ENCODE measurements at regions not wholly inside any gene's neighbourhood (a gene's known extent, or its start where the extent isn't known, plus 50 kb on each side); places are given as distances from the start of the nearest gene placed in this dataset.

DNA sequence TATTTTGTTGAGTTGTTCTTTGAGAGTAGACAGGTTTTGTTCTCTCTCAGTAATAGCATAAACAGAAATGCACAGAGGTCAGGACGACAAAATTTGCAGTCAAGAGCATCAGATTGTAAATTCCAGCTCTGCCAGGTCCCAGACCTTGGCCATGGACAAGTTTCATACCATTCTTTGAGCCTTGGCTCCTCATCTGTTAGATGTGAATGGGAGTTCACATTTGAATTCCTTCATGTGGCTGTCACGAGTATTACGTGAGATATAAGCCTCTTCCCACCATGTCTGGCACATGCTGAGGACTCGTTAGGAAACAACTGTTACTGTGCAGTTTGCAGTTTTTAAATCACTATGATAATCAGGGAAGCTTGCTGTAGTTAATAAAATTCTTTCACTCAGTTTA lies 93.2 kb upstream of the KCTD3 start:
- no peaks in the 10 kb centered on the region for H3K79me2 ChIP-seq (ENCODE audit: insufficient read depth, low read depth, low read length)
- no peaks in the 10 kb centered on the region for H3K9me2 ChIP-seq (ENCODE audit: insufficient read depth, low read length)
- intact Hi-C loops (cut with micrococcal nuclease; ENCODE audit: unreplicated experiment) = no loop called here
- no peaks in the 10 kb centered on the region for H3K9me3 ChIP-seq (ENCODE audit: low read length)
- no peak for DNase-seq (ENCODE audit: low spot score)
- no peak overlapping the region for H3K27ac ChIP-seq (ENCODE audit: low read depth, low read length, poor library complexity, severe bottlenecking)
- H4K20me1 ChIP-seq (ENCODE audit: insufficient read depth, low read length) = no peaks in the 10 kb centered on the region
- no peak for TF ChIP-seq EZH2phosphoT487 (IDR thresholded peaks at IDR 0.05; ENCODE audit: borderline replicate concordance, low read depth, low read length)
- TF ChIP-seq, protein P1, sequence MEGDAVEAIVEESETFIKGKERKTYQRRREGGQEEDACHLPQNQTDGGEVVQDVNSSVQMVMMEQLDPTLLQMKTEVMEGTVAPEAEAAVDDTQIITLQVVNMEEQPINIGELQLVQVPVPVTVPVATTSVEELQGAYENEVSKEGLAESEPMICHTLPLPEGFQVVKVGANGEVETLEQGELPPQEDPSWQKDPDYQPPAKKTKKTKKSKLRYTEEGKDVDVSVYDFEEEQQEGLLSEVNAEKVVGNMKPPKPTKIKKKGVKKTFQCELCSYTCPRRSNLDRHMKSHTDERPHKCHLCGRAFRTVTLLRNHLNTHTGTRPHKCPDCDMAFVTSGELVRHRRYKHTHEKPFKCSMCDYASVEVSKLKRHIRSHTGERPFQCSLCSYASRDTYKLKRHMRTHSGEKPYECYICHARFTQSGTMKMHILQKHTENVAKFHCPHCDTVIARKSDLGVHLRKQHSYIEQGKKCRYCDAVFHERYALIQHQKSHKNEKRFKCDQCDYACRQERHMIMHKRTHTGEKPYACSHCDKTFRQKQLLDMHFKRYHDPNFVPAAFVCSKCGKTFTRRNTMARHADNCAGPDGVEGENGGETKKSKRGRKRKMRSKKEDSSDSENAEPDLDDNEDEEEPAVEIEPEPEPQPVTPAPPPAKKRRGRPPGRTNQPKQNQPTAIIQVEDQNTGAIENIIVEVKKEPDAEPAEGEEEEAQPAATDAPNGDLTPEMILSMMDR (conservative IDR thresholded peaks at IDR 0.05; ENCODE audit: low read length) = no peak
- H3K4me1 ChIP-seq (ENCODE audit: insufficient read depth, low read length, poor library complexity, severe bottlenecking) = no peaks in the 10 kb centered on the region
- no peak overlapping the region for H3K4me3 ChIP-seq (ENCODE audit: low read depth, low read length, poor library complexity, severe bottlenecking)
- no TSS peak for BruUV-seq (replicated peaks)
- no peaks in the 10 kb centered on the region for H3K36me3 ChIP-seq (ENCODE audit: insufficient read depth, low read length)
- ChIA-PET POLR2A (no interaction called here), CTCF (ENCODE audit: unreplicated experiment) (no interaction called here)
- H2AFZ ChIP-seq (ENCODE audit: low read length) = no peak overlapping the region
- H3K4me2 ChIP-seq (ENCODE audit: low read length) = no peak overlapping the region

- POLR2A ChIA-PET = no interaction called here
- BruUV-seq (replicated peaks) = no TSS peak
- H3K79me2 ChIP-seq (ENCODE audit: insufficient read depth, low read depth, low read length) = no peaks in the 10 kb centered on the region
Measured at GRCh38 chr1:215474940-215475339, 92.2 kb upstream of the KCTD3 start.

DNA sequence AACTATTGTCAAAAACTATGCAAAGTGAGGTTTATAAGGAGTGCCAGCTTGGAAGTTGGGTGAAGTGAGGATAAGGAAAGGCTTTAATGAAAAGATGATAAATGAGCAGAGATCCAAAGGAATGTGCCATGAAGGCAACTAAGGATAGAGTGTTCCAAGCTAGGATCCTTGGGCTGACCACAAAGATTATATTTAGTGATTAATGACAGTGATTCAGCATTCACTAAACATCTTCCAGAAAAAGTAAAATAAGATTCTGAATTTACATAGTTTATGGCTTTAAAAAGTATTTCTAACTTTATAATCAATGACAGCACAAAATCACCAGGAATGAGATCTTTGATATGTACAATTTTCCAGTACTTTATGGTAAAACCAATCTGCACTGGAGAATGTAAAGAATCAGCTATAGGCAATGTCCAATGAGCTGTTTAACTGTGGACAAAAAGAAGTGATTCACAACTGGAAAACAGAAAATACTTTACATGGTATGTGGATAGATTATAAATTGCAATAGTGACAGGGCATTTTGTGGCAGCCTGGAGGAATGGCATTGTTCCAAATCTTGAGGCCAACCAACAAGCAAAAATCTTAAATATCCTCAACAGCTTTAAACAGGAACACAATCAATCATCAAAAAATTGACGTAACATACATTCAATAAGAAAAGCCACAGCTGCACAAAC lies 91.2 kb upstream of the KCTD3 start:
- no peak overlapping the region for H3K4me3 ChIP-seq (ENCODE audit: low read depth, low read length, poor library complexity, severe bottlenecking)
- ChIA-PET POLR2A (interaction anchor here (0.8 to 0.9 kb wide), 2 partner anchors 11 to 19 kb away, joined by 4 read pairs; no protein-coding TSS in a partner anchor), CTCF (ENCODE audit: unreplicated experiment) (no interaction called here)
- no peak overlapping the region for H3K4me2 ChIP-seq (ENCODE audit: low read length)
- H3K27ac ChIP-seq (ENCODE audit: low read depth, low read length, poor library complexity, severe bottlenecking) = no peak overlapping the region
- H3K9me3 ChIP-seq (ENCODE audit: low read length) = no peaks in the 10 kb centered on the region
- H3K4me1 ChIP-seq (ENCODE audit: insufficient read depth, low read length, poor library complexity, severe bottlenecking) = no peaks in the 10 kb centered on the region
- no peak overlapping the region for H2AFZ ChIP-seq (ENCODE audit: low read length)
- H3K36me3 ChIP-seq (ENCODE audit: insufficient read depth, low read length) = no peaks in the 10 kb centered on the region
- no peak for DNase-seq (ENCODE audit: low spot score)
- BruUV-seq (replicated peaks) = no TSS peak
- intact Hi-C loops (cut with micrococcal nuclease; ENCODE audit: unreplicated experiment) = no loop called here
- H3K9me2 ChIP-seq (ENCODE audit: insufficient read depth, low read length) = no peaks in the 10 kb centered on the region
- no peak for TF ChIP-seq EZH2phosphoT487 (IDR thresholded peaks at IDR 0.05; ENCODE audit: borderline replicate concordance, low read depth, low read length)
- TF ChIP-seq, protein P1 (conservative IDR thresholded peaks at IDR 0.05; ENCODE audit: low read length) = no peak
- H4K20me1 ChIP-seq (ENCODE audit: insufficient read depth, low read length) = no peaks in the 10 kb centered on the region
- H3K79me2 ChIP-seq (ENCODE audit: insufficient read depth, low read depth, low read length) = no peaks in the 10 kb centered on the region

More at GRCh38 chr1:215474940-215475339, 92.2 kb upstream of the KCTD3 start:
- no peaks in the 10 kb centered on the region for H3K9me3 ChIP-seq (ENCODE audit: low read length)
- no peak overlapping the region for H3K4me3 ChIP-seq (ENCODE audit: low read depth, low read length, poor library complexity, severe bottlenecking)
- no peaks in the 10 kb centered on the region for H3K36me3 ChIP-seq (ENCODE audit: insufficient read depth, low read length)
- H2AFZ ChIP-seq (ENCODE audit: low read length) = no peak overlapping the region
- intact Hi-C loops (cut with micrococcal nuclease; ENCODE audit: unreplicated experiment) = no loop called here
- H3K4me2 ChIP-seq (ENCODE audit: low read length) = no peak overlapping the region
- no peak for DNase-seq (ENCODE audit: low spot score)
- CTCF ChIA-PET (ENCODE audit: unreplicated experiment) = no interaction called here
- H3K9me2 ChIP-seq (ENCODE audit: insufficient read depth, low read length) = no peaks in the 10 kb centered on the region
- H3K4me1 ChIP-seq (ENCODE audit: insufficient read depth, low read length, poor library complexity, severe bottlenecking) = no peaks in the 10 kb centered on the region
- no peak overlapping the region for H3K27ac ChIP-seq (ENCODE audit: low read depth, low read length, poor library complexity, severe bottlenecking)
- H4K20me1 ChIP-seq (ENCODE audit: insufficient read depth, low read length) = no peaks in the 10 kb centered on the region
- TF ChIP-seq, protein P1 (conservative IDR thresholded peaks at IDR 0.05; ENCODE audit: low read length) = no peak
- no peak for TF ChIP-seq EZH2phosphoT487 (IDR thresholded peaks at IDR 0.05; ENCODE audit: borderline replicate concordance, low read depth, low read length)

Measured in OCI-LY7 (cell line).